HUES6 (cell line): ENCODE measurements at regions not wholly inside any gene's neighbourhood (a gene's known extent, or its start where the extent isn't known, plus 50 kb on each side); places are given as distances from the start of the nearest gene placed in this dataset.
A peak's percentile ranks its signal among the peaks of the same experiment; 100 is the strongest.
"Not testable (repeated sequence)": the region's sequence is repeated elsewhere in the genome, so short reads cannot be mapped to it uniquely, and the experiment has no call there.

Experiments used
- H3K27ac ChIP-seq: 2 replicates; pipeline ENCODE4 v1.7.0; 2013; ENCODE audit warnings: low read depth, mild to moderate bottlenecking, low read length, inconsistent platforms
- H3K27me3 ChIP-seq: 2 replicates; pipeline ENCODE4 v1.6.1; 2013; ENCODE audit warnings: low read length; ENCODE audit not compliant: control insufficient read depth, insufficient read depth
- H3K36me3 ChIP-seq: 2 replicates; pipeline ENCODE4 v1.6.1; 2013; ENCODE audit warnings: low read length; ENCODE audit not compliant: control insufficient read depth, insufficient read depth
- H3K4me1 ChIP-seq: 2 replicates; pipeline ENCODE4 v1.6.1; 2013; ENCODE audit warnings: low read length; ENCODE audit not compliant: control insufficient read depth, insufficient read depth
- H3K4me3 ChIP-seq: 2 replicates; pipeline ENCODE4 v1.5.1; 2013; ENCODE audit warnings: low read depth, low read length
- H3K9ac ChIP-seq: one replicate; pipeline ENCODE4 v1.6.1; 2013; ENCODE audit warnings: mild to moderate bottlenecking, low read length
- H3K9me3 ChIP-seq: 2 replicates; pipeline ENCODE4 v1.6.1; 2013; ENCODE audit warnings: low read depth, low read length; ENCODE audit not compliant: control insufficient read depth, insufficient read depth

- no peaks in the 10 kb centered on the region; the same call in 1 of the 2 replicates for H3K4me1 ChIP-seq
- no peaks in the 10 kb centered on the region for H3K36me3 ChIP-seq
- no peak overlapping the region for H3K4me3 ChIP-seq
- no peak overlapping the region for H3K27ac ChIP-seq
- no peaks in the 10 kb centered on the region for H3K27me3 ChIP-seq
- H3K9ac ChIP-seq = no peak overlapping the region
- peaks cover 3% of the 10 kb centered on the region; the same call in 1 of the 2 replicates for H3K9me3 ChIP-seq
These were observed 421.2 kb upstream of the CTSO start for GRCh38 chr4:156374894-156375293.

GRCh38 chr4:156374069-156374468 is 420.4 kb upstream of the CTSO start:
- Histone ChIP-seq H3K36me3 (no peaks in the 10 kb centered on the region), H3K27ac (0 out of 2 replicates have a peak overlapping the region, but pooled peaks have one; percentile 33), H3K9ac (no peak overlapping the region), H3K27me3 (no peaks in the 10 kb centered on the region), H3K9me3 (peaks cover 3% of the 10 kb centered on the region; the same call in 1 of the 2 replicates), H3K4me3 (no peak overlapping the region), H3K4me1 (no peaks in the 10 kb centered on the region; the same call in 1 of the 2 replicates)

GRCh38 chr4:156367502-156367901 is 413.8 kb upstream of the CTSO start:
- H3K36me3 ChIP-seq, H3K27ac ChIP-seq, H3K4me1 ChIP-seq, H3K4me3 ChIP-seq, H3K9ac ChIP-seq, H3K9me3 ChIP-seq, H3K27me3 ChIP-seq: not testable (repeated sequence)

GRCh38 chr4:156362581-156362980 is 408.9 kb upstream of the CTSO start:
- Histone ChIP-seq H3K4me3 (no peak overlapping the region), H3K4me1 (no peaks in the 10 kb centered on the region), H3K9me3 (peaks cover 9% of the 10 kb centered on the region; the same call in 1 of the 2 replicates), H3K27me3 (no peaks in the 10 kb centered on the region), H3K9ac (no peak overlapping the region), H3K36me3 (no peaks in the 10 kb centered on the region), H3K27ac (no peak overlapping the region)

GRCh38 chr4:156347412-156348075 is 393.9 kb upstream of the CTSO start:
- H3K4me3 ChIP-seq = no peak overlapping the region; the same call in 1 of the 2 replicates
- H3K27ac ChIP-seq = peak overlapping the region; percentile 63; the same call in 1 of the 2 replicates
- H3K9me3 ChIP-seq = no peaks in the 10 kb centered on the region

GRCh38 chr4:156346959-156347385 is 393.3 kb upstream of the CTSO start:
- peak overlapping the region; percentile 63 for H3K27ac ChIP-seq
- H3K4me3 ChIP-seq = no peak overlapping the region
- peak overlapping the region; percentile 57 for H3K9ac ChIP-seq

More at GRCh38 chr4:156347412-156348075, 393.9 kb upstream of the CTSO start:
- H3K27me3 ChIP-seq = no peaks in the 10 kb centered on the region
- peaks cover 25% of the 10 kb centered on the region for H3K4me1 ChIP-seq
- no peaks in the 10 kb centered on the region for H3K36me3 ChIP-seq
- peak overlapping the region; percentile 57 for H3K9ac ChIP-seq

GRCh38 chr4:156344397-156344796 is 390.7 kb upstream of the CTSO start:
- H3K4me3 ChIP-seq = no peak overlapping the region
- H3K27me3 ChIP-seq = no peaks in the 10 kb centered on the region
- peaks cover 25% of the 10 kb centered on the region for H3K4me1 ChIP-seq
- no peaks in the 10 kb centered on the region for H3K36me3 ChIP-seq
- H3K9ac ChIP-seq = no peak overlapping the region
- no peaks in the 10 kb centered on the region for H3K9me3 ChIP-seq
- peak overlapping the region; percentile 20; the same call in 1 of the 2 replicates for H3K27ac ChIP-seq

More at GRCh38 chr4:156346959-156347385, 393.3 kb upstream of the CTSO start:
- H3K4me1 ChIP-seq = peaks cover 25% of the 10 kb centered on the region
- no peaks in the 10 kb centered on the region for H3K27me3 ChIP-seq
- H3K36me3 ChIP-seq = no peaks in the 10 kb centered on the region
- no peaks in the 10 kb centered on the region for H3K9me3 ChIP-seq

- H3K4me3 ChIP-seq = no peak overlapping the region
- H3K9me3 ChIP-seq = no peaks in the 10 kb centered on the region; the same call in 1 of the 2 replicates
- H3K27ac ChIP-seq = no peak overlapping the region
- H3K36me3 ChIP-seq = no peaks in the 10 kb centered on the region
- H3K4me1 ChIP-seq = peaks cover 3% of the 10 kb centered on the region; the same call in 1 of the 2 replicates
- H3K27me3 ChIP-seq = no peaks in the 10 kb centered on the region
- H3K9ac ChIP-seq = no peak overlapping the region
These were observed 382.8 kb upstream of the CTSO start for GRCh38 chr4:156336511-156336910.

GRCh38 chr4:156335721-156336120 is 382.1 kb upstream of the CTSO start:
- Histone ChIP-seq H3K4me3 (no peak overlapping the region), H3K36me3 (no peaks in the 10 kb centered on the region), H3K9me3 (no peaks in the 10 kb centered on the region; the same call in 1 of the 2 replicates), H3K9ac (no peak overlapping the region), H3K4me1 (peaks cover 3% of the 10 kb centered on the region; the same call in 1 of the 2 replicates), H3K27me3 (no peaks in the 10 kb centered on the region), H3K27ac (no peak overlapping the region)

- Histone ChIP-seq H3K36me3 (no peaks in the 10 kb centered on the region), H3K4me3 (no peak overlapping the region), H3K27me3 (no peaks in the 10 kb centered on the region), H3K27ac (no peak overlapping the region), H3K9ac (no peak overlapping the region), H3K9me3 (no peaks in the 10 kb centered on the region; the same call in 1 of the 2 replicates), H3K4me1 (peaks cover 3% of the 10 kb centered on the region; the same call in 1 of the 2 replicates)
These were observed 376.9 kb upstream of the CTSO start for GRCh38 chr4:156330436-156331031.

GRCh38 chr4:156329779-156330178 is 376.1 kb upstream of the CTSO start:
- Histone ChIP-seq H3K27me3 (no peaks in the 10 kb centered on the region), H3K9me3 (no peaks in the 10 kb centered on the region; the same call in 1 of the 2 replicates), H3K4me3 (no peak overlapping the region), H3K4me1 (peaks cover 3% of the 10 kb centered on the region; the same call in 1 of the 2 replicates), H3K36me3 (no peaks in the 10 kb centered on the region), H3K27ac (no peak overlapping the region), H3K9ac (no peak overlapping the region)
